Right atrium auricular region (tissue), 2 donors: ENCODE measurements at regions not wholly inside any gene's neighbourhood (a gene's known extent, or its start where the extent isn't known, plus 50 kb on each side); places are given as distances from the start of the nearest gene placed in this dataset.

ENCODE experiments used
- DNase-seq: peaks from one replicate; pipeline ENCODE4 v3.0.0-alpha.2; 2019; ENCODE audit warnings: low spot score
- H3K27ac ChIP-seq, 2 donors: fragments of 200-600 bp; sonication (generic); 1 replicate in 1 of 2; 2 replicates in 1 of 2; pipeline ENCODE4 v1.5.1; 2016 to 2019
- H3K27me3 ChIP-seq, 2 donors: fragments of 200-600 bp; sonication (generic); one replicate each; pipeline versions ENCODE4 v1.5.1 to v1.6.0; 2017 to 2019
- H3K36me3 ChIP-seq: fragments of 200-600 bp; sonication (generic); one replicate; pipeline ENCODE4 v1.5.1; 2016
- H3K4me1 ChIP-seq, 2 donors: fragments of 200-600 bp; sonication (generic); one replicate each; pipeline versions ENCODE4 v1.5.1 to v1.6.0; 2017 to 2019
- H3K4me3 ChIP-seq, 2 donors: fragments of 200-600 bp; sonication (generic); 1 replicate in 1 of 2; 2 replicates in 1 of 2; pipeline ENCODE4 v1.5.1; 2017 to 2019; ENCODE audit warnings: mild to moderate bottlenecking in 1 of 2, moderate library complexity in 1 of 2
- H3K9me3 ChIP-seq, 2 donors: fragments of 200-600 bp; sonication (generic); one replicate each; pipeline ENCODE4 v1.5.1; 2019
- TF ChIP-seq, protein P1 (sequence below), 2 donors: fragments of 200-600 bp; sonication (generic); IDR thresholded peaks; one replicate each; pipeline ENCODE4 v1.5.1; 2019; ENCODE audit warnings: antibody characterized with exemption in 2 of 2

GRCh38 chr2:125576558-125576957 is 1079.4 kb upstream of the GYPC start:
- DNase-seq = no peak
- TF ChIP-seq, protein P1, sequence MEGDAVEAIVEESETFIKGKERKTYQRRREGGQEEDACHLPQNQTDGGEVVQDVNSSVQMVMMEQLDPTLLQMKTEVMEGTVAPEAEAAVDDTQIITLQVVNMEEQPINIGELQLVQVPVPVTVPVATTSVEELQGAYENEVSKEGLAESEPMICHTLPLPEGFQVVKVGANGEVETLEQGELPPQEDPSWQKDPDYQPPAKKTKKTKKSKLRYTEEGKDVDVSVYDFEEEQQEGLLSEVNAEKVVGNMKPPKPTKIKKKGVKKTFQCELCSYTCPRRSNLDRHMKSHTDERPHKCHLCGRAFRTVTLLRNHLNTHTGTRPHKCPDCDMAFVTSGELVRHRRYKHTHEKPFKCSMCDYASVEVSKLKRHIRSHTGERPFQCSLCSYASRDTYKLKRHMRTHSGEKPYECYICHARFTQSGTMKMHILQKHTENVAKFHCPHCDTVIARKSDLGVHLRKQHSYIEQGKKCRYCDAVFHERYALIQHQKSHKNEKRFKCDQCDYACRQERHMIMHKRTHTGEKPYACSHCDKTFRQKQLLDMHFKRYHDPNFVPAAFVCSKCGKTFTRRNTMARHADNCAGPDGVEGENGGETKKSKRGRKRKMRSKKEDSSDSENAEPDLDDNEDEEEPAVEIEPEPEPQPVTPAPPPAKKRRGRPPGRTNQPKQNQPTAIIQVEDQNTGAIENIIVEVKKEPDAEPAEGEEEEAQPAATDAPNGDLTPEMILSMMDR (IDR thresholded peaks at IDR 0.05) = no peak
- H3K27ac ChIP-seq = no peak overlapping the region
- H3K4me3 ChIP-seq = no peak overlapping the region
- H3K9me3 ChIP-seq = no peaks in the 10 kb centered on the region
- no peaks in the 10 kb centered on the region for H3K27me3 ChIP-seq
- H3K36me3 ChIP-seq = no peaks in the 10 kb centered on the region
- H3K4me1 ChIP-seq = no peaks in the 10 kb centered on the region

- H3K9me3 ChIP-seq = no peaks in the 10 kb centered on the region
- no peak overlapping the region for H3K27ac ChIP-seq
- no peaks in the 10 kb centered on the region for H3K27me3 ChIP-seq
- no peaks in the 10 kb centered on the region for H3K36me3 ChIP-seq
- no peak overlapping the region for H3K4me3 ChIP-seq
- H3K4me1 ChIP-seq = no peaks in the 10 kb centered on the region
- no peak for DNase-seq
- TF ChIP-seq, protein P1 (IDR thresholded peaks at IDR 0.05) = no peak
Measured at GRCh38 chr2:125581557-125581956, 1074.4 kb upstream of the GYPC start.

- DNase-seq = no peak
- Histone ChIP-seq H3K27ac (no peak overlapping the region), H3K4me1 (no peaks in the 10 kb centered on the region), H3K27me3 (no peaks in the 10 kb centered on the region), H3K36me3 (no peaks in the 10 kb centered on the region), H3K9me3 (no peaks in the 10 kb centered on the region), H3K4me3 (no peak overlapping the region)
- TF ChIP-seq, protein P1 (IDR thresholded peaks at IDR 0.05) = no peak
Measured at GRCh38 chr2:125582516-125582915, 1073.4 kb upstream of the GYPC start.

DNA sequence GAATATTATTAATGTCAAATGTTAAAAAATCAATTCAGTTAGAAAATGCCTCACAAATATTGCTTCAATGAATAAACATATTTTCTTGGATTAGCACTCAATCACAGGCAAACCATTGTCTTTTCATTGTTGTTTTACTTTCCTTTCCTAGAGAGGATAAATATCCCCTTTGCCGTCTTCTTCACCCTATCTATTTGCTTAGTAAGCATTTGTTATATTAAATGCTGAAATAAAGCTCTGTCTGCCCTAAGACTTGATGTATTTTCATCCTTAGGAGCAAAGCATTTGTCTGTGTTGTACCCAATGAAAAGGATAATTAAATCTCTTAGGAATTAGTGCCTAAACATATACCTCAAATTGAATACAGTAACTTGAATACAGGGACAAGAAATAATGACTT is 1071.2 kb upstream of the GYPC start:
- TF ChIP-seq, protein P1 (IDR thresholded peaks at IDR 0.05) = no peak
- no peaks in the 10 kb centered on the region for H3K4me1 ChIP-seq
- no peak overlapping the region for H3K27ac ChIP-seq
- no peak for DNase-seq
- H3K4me3 ChIP-seq = no peak overlapping the region
- H3K36me3 ChIP-seq = no peaks in the 10 kb centered on the region
- no peaks in the 10 kb centered on the region for H3K9me3 ChIP-seq
- H3K27me3 ChIP-seq = no peaks in the 10 kb centered on the region

- H3K27ac ChIP-seq = no peak overlapping the region
- no peaks in the 10 kb centered on the region for H3K36me3 ChIP-seq
- H3K27me3 ChIP-seq = no peaks in the 10 kb centered on the region
- DNase-seq = no peak
- no peaks in the 10 kb centered on the region for H3K9me3 ChIP-seq
- no peaks in the 10 kb centered on the region for H3K4me1 ChIP-seq
- TF ChIP-seq, protein P1 (IDR thresholded peaks at IDR 0.05) = no peak
- H3K4me3 ChIP-seq = no peak overlapping the region
Measured at GRCh38 chr2:125588780-125589179, 1067.2 kb upstream of the GYPC start.

- Histone ChIP-seq H3K9me3 (no peaks in the 10 kb centered on the region), H3K27me3 (no peaks in the 10 kb centered on the region), H3K4me1 (no peaks in the 10 kb centered on the region), H3K27ac (no peak overlapping the region), H3K36me3 (no peaks in the 10 kb centered on the region), H3K4me3 (no peak overlapping the region)
- DNase-seq = no peak
- TF ChIP-seq, protein P1 (IDR thresholded peaks at IDR 0.05) = no peak
Measured at GRCh38 chr2:125591954-125592353, 1064.0 kb upstream of the GYPC start.
